ENCODE measurements at regions not wholly inside any gene's neighbourhood (a gene's known extent, or its start where the extent isn't known, plus 50 kb on each side); places are given as distances from the start of the nearest gene placed in this dataset.

DNA sequence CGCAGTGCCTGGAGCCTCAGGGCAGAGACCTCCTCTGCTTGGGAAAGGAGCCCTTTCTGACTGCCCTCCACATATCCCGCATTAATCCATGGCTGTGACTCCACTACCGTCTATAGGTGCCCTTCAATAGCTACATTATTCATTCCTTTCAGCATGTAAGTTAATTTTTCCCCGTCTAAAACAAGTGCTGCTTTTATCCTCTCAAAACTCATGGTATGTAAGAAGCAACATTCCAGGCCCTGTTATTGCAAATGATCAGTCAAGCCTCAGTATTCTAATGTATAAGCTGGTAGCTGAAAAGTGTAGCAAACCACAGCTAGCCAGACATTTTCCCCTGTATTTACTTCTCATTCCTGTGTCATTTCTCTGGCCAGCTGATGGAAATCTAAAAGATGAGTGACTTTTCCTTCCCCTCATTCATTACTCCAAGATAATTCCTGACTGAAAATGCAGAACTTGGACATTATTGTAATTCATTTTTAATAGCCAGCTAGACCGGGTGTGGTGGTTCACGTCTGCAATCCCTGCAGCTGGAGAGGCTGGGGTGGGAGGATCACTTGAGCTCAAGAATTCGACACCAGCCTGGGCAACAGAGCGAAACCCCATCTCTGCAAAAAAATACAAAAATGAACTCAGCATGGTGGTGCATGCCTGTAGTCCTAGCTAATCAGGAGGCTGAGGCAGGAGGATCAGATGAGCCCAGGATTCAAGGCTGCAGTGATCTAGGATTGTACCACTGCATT lies 88.5 kb upstream of the SOD1 start:
- DNase-seq (ENCODE audit: low read depth in 4 of 4, low spot score in 3 of 4): no peak

- DNase-seq (ENCODE audit: low read depth in 4 of 4, low spot score in 3 of 4): no peak
Observed at GRCh38 chr21:31566611-31567010, 92.9 kb upstream of the SOD1 start.

DNA sequence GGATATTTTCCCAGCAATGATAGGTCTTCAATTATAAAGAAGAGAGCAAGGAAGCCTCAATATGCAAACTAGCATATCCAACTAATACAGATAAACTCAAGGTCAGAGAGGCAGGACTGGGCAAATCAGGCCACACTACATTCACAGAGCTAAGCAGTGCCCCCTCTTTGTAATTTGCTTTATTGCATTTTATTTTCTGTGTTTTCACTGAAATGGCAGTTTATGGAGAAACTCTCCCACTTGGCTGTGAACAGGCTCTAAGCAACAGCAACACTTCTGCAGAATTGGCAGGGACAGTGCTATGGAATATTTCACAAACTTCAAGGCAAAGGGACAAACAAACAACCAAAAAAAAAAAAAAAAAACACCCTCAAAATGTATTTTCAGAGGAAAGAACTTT lies 93.4 kb upstream of the SOD1 start:
- no peak for DNase-seq (ENCODE audit: low read depth in 4 of 4, low spot score in 3 of 4)

DNA sequence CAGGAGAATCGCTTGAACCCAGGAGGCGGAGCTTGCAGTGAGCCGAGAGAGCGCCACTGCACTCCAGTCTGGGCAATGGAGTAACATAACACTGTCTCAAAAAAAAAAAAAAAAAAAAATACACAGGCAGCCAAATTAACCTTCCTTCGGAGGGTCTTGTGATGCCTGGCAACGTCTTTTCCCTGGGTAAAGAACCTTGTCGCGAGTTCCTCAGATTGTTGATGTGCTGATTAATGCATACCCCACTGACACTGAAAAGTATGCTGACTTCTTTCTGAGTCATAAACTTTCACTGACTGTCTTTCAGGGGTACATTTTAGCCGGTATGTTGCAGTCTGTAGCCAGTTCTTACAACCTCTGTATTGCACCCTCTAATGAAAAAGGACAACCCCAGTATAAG lies 95.1 kb upstream of the SOD1 start:
- DNase-seq (ENCODE audit: low read depth in 4 of 4, low spot score in 3 of 4): no peak

DNA sequence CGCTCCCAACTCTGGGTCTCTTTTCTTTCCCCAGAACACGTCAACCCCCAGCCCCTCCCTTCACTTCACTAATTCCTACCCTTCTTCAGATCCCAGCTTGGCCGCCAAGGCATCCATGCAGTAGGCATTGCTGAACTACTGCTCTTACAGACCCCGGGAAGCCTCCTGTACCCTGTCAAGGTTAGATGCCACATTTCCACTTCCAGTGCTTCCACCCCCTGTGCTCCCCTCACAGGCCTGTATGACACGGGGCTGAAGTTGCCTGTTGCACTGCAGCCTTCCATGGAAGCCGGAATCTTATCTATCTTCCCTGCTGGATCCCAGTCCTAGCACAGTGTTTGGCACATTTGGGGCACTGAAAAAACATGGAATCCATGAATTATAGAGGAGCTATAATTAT lies 99.0 kb upstream of the SOD1 start:
- no peak for DNase-seq (ENCODE audit: low read depth in 4 of 4, low spot score in 3 of 4)

DNA sequence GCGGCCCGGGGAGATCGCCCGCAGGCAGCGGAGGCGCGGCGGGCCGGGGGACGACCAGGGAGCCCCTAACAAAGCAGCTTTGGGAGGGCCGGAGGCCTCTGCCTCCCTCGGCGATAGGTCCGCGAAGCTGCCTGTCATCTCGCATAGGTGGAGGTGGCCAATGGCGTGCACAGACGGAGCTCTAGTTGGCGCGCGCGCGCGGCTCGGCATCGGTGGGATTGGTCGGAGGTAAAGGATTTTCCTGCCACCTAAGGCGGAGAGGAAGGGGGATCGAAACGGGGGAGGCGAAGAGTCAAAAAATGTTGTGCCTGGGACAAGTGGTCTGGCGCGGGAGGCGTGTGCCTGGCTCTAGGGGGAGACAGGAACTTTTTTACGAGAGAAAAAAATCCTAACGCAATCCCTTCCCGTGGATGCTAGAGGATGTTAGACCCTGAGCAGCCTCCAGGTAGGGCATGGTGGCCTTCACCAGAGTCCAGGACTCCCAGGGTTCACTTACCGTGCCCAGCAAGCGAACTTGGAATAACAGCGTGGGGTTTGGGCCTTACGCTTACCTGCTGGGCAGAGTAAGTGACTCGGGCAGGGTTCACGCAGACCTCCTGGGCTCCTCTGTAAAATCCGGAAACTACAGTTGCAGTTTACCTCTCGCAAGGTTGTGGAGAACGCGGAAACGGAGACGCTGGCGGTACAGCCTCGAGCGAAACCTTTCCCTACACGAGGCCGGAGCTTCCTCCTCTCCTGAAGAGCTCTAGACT lies 99.9 kb upstream of the SOD1 start:
- peak; percentile 92 to 96 (median 95) for DNase-seq (ENCODE audit: low read depth in 4 of 4, low spot score in 3 of 4)

GRCh38 chr21:31558962-31559367 lies 100.5 kb upstream of the SOD1 start:
- DNase-seq (ENCODE audit: low read depth in 4 of 4, low spot score in 3 of 4): peak; percentile 88 to 96 (median 94)

- DNase-seq (ENCODE audit: low read depth in 4 of 4, low spot score in 3 of 4): no peak
Observed at GRCh38 chr21:31558189-31558961, 101.1 kb upstream of the SOD1 start.

- DNase-seq (ENCODE audit: low read depth in 4 of 4, low spot score in 3 of 4): no peak
Observed at GRCh38 chr21:31557421-31558188, 101.9 kb upstream of the SOD1 start.

DNA sequence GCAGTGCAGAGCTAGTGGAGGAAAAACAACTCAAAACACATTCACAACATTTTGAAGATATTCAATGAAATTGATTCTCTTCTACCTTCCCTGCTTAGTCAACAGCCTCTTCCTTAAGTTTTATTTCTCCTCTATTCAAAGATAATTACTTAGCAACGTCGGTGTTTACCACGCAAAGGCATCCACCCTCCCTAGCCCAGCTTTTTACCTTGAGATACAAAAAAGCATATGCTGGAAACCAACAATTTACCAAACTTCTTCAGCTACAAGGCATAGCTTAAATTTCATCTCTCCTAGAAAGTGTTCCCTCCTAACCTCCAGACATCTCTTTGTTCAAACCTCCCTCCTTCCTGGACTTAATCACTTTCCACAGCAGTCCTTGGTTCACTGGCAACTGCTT lies 102.8 kb upstream of the SOD1 start:
- no peak for DNase-seq (ENCODE audit: low read depth in 4 of 4, low spot score in 3 of 4)

DNA sequence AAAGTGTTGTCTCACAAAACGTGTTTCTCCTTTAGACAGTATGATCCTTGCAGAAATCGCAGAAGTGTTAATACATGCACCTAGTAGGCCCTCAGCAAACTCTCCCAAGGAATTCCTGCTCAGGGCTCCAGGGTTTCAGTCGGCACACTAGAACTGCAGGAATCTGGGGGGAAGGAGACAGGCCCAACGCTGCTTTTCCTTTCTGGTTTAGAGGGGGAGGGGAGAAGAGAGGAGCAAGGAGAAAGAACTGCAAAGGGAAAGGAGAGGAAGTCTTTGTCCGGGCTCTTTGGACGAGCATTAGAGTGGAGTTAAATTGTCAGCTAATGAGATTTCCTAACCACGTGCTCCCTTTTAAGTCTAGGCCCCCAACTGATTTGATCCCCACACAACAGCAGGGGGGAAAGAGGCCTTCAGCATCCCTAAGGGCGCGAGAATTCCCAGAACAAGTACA lies 103.7 kb upstream of the SOD1 start:
- no peak for DNase-seq (ENCODE audit: low read depth in 4 of 4, low spot score in 3 of 4)

DNA sequence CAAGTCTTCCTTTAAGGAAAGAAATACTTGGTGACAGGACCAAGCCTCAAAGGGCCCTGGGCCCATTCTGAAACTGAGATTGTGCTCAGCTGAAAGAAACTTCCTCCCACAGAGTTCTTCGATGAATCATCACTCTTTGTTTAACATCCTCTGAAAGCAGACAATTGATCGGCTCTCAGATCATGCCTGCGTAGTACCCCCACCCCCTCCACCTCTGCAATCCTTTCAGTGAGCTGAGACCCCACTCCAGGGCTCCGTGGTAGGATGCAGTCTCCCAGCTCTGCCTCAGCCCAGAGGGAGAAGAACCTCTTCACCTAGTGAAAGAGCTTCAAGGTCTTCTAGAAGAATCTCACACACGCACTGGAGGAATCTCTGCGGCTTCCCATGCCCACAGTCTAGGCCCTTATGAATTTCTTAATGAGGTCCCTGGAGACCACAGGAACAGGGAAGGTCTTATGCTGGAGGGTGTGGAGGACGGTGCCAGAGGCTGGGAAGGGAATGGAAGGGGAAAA lies 104.9 kb upstream of the SOD1 start:
- no peak for DNase-seq (ENCODE audit: low read depth in 4 of 4, low spot score in 3 of 4)

- no peak for DNase-seq (ENCODE audit: low read depth in 4 of 4, low spot score in 3 of 4)
Observed at GRCh38 chr21:31553926-31554325, 105.6 kb upstream of the SOD1 start.

- no peak for DNase-seq (ENCODE audit: low read depth in 4 of 4, low spot score in 3 of 4)
Observed at GRCh38 chr21:31553461-31553860, 106.0 kb upstream of the SOD1 start.

GRCh38 chr21:31552826-31553225 lies 106.7 kb upstream of the SOD1 start:
- no peak for DNase-seq (ENCODE audit: low read depth in 4 of 4, low spot score in 3 of 4)

- DNase-seq (ENCODE audit: low read depth in 4 of 4, low spot score in 3 of 4): no peak
Observed at GRCh38 chr21:31550070-31550469, 109.4 kb upstream of the SOD1 start.

- no peak for DNase-seq (ENCODE audit: low read depth in 4 of 4, low spot score in 3 of 4)
Observed at GRCh38 chr21:31548688-31549087, 110.8 kb upstream of the SOD1 start.

GRCh38 chr21:31546443-31547170 lies 112.9 kb upstream of the SOD1 start:
- DNase-seq (ENCODE audit: low read depth in 4 of 4, low spot score in 3 of 4): no peak

DNA sequence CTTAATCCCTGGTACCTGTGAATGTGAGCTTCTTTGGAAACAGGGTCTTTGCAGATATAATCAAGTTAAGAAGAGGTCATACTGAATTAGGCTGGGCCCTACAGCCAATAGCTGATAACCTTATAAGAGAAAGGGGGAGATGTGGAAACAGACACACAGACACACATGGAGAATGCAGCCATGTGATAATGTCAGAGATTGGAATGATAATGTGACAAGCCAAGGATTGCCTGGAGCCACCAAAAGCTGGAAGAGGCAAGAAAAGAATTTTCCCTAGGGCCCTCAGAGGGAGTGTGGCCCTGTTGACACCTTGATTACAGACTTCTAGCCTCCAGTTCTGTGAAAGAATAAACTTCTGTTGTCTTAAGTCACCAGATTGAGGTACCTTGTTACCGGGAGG lies 114.5 kb upstream of the SOD1 start:
- no peak for DNase-seq (ENCODE audit: low read depth in 4 of 4, low spot score in 3 of 4)

GRCh38 chr21:31543191-31543590 lies 116.3 kb upstream of the SOD1 start:
- no peak for DNase-seq (ENCODE audit: low read depth in 4 of 4, low spot score in 3 of 4)

All from left renal pelvis (tissue), 4 donors.